ENCODE measurements at regions not wholly inside any gene's neighbourhood (a gene's known extent, or its start where the extent isn't known, plus 50 kb on each side); places are given as distances from the start of the nearest gene placed in this dataset.

DNA sequence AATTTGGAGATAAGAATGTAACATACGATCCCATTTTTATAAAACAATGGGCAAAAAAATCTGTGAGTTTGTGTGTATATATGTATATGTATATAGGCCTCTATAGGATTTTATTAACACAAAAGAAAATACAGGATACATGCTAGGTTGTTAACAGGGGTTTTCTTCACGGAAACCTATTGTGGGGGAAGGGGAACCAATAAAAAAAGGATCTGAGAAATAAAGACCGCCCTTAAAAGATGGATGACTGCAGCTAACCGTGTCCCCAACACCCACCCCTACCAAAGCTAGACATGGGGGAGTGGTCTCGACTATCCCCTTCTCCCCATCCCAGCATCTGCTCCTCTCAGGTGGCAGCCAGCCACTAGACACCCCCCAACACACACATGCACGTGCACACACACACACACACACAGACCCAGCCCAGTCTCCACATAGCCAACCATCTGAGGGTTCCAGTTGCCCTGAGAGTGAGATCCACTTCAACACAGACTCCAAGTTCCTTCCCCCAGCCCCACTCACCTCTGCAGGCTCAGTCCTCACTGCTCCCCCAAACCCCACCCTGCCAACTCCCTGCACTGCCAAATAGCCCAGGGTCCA lies 132.9 kb downstream of the TPRA1 start:
- no peak for DNase-seq

DNA sequence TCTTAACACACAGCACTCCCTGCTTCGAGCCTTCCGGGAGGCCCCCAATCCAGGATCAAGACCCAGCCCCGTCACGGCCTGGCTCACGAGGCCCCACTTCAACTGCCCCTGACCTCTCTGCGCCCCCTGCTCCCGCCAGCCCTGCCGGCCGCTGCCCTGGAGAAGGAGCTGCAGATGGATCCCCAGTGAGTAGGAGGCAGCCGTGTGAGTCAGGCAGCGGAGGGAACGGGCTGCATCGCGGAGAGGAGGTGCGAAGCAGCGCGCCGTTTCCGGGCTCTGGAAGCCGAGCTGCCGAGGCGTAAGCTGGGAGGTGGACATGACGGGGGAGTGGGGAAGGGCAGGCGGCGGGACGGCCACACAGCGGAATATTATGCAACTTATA lies 133.4 kb downstream of the TPRA1 start:
- DNase-seq, result no peak

DNA sequence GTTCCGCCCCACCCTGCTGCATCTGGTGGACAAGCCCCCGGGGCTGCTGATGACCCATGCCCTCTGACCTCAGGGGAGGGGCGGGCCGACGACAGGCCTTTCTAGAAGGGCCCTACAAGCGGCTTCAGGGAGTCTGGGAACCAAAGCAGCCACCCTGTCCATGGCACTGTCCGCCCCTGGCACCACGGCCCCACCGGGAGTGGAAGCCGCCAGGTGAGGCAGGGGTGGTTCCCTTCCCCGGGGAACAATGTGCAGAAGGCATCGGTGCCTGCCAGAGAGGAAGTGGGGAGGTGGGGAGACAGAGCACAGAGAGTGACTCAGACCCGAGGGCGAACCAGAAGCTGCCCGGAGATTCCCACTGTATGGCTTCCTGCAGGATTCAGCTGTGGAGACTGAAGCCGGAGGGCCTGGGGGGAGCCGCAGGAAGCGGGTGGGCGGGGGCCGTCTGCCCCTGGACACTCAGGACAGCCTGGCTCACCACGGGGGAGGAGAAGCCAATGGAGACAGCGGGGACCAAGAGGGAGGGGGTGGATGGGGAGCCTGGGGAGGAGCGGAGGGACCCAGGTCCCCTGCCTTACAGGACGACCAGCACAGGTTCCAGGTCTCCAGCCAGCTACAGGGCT lies 134.0 kb downstream of the TPRA1 start:
- no peak for DNase-seq

DNA sequence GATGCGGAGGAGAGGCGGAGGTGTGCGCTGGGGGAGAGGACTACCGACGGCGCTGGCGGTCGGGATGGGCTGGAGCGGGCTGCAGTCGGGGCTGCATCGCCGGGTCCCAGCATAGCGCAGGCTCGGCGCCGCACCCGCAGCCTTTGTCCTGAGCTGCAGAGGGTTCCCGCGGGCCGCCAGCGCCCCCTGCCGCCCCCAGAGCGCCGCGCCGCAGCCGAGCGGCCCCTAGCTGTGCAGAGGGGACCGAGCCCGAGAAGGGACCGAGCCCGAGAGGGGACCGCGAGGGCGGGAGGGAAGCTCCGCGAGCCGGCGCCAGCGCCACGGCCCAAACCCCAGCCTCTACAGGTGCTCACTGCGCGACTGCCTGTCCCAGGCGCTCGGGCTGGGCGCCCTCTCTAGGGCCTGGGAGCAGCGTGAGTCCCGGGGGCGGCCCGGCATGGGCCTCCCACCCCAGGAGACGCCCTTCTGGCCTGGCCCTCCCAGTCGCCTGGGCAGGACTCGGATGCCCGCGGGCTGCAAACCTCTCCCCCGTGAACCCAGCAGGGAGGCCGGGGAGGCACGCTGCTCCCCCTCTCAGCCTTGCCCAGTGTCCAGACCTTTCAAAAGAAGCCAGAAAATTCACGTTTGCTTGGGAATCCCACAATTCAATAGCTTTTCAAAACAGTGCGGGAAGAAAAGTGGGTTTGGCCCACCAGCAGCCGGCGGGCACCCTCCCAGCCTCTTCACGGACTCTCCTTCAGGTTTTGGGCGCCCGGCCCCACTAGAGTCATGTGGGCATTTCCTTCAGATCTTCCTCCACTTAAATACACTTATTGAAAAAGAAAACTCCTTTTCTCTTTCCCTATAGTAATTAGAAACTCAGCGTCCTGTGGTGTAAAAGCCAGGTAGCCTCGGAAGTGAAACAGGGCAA lies 134.7 kb downstream of the TPRA1 start:
- DNase-seq, result peak; percentile 33

DNA sequence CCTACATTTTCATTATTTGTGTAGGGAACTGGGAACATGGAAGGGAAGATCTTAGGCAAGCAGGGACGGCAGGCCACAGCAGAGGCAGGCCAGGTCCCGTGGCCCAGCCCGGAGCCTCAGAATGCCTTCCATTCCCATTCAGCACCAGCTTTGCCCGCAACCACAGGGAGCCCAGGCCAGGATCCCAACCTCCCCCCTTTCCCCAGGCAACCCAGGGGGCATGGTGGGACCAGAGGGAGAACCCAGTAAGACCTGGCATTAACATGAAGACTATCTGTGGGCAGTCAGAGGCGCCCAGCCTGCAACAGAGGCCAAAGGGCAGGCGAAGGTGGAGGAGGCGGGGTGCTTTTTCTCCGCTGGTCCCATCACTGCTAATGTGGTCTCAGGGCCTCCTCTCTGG lies 135.6 kb downstream of the TPRA1 start:
- DNase-seq, result no peak

DNA sequence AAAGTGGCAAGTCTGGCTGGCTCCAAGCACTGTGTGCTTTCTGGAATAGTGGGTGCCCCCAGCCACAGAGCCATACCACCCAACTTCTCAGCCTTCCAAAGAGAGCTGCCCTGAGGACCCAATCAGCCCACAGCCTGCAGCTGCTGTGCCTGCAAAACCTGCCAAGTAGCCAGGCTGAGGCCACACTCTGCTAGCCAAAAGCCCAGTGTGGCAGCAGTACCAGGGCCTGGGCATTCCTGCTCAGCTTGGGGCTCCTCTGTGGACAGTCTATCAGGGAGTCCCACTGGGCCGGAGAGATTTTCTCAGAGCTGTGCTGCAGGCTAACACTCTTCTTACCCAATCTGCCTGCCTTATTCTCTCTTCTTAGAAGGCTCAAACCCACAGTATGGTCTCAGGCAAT lies 136.5 kb downstream of the TPRA1 start:
- DNase-seq, result no peak

DNA sequence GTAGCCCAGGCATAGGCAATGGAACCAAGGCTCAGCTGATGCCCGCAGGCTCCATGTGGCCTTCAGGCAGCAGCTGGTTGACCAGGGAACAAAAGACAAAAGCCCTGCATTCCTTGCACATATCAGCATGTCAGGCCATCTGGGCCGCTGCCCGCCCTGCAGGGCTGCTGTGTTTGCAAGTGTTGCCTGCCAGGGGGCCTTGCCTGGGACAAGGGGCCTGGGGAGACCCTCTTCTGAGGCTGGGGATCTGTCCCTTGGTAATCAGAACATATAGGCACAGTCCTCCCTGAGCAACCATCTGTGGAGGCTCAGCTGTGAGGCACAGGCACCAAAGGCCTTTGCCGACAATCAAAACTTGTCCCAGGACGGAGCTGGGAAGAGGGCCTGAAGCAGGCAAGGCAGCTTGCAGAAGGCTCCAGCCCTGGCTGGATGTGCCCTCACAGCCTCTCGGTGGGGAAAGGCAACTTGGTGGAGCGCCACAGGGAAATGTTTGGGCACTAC lies 138.2 kb downstream of the TPRA1 start:
- DNase-seq, result no peak

DNA sequence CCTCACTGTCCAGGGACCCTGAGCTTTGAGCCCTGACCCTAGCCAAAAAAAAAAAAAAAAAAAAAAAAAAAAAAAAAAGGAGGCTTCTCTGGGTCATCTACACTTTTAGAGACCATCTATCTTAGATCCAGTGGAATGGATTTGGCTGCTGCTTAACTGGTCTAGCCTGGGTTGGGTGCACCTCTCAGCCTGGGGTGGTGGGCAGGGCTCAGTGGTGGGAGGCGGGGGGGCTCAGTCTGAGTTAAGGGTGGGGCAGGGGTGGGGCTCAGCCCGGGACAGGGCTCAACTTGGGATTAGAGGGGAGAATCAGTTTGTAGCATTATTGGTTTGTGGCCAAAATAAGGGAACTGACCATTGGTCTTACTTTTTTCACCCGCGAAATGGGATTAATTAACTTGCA lies 139.2 kb downstream of the TPRA1 start:
- no peak for DNase-seq

DNA sequence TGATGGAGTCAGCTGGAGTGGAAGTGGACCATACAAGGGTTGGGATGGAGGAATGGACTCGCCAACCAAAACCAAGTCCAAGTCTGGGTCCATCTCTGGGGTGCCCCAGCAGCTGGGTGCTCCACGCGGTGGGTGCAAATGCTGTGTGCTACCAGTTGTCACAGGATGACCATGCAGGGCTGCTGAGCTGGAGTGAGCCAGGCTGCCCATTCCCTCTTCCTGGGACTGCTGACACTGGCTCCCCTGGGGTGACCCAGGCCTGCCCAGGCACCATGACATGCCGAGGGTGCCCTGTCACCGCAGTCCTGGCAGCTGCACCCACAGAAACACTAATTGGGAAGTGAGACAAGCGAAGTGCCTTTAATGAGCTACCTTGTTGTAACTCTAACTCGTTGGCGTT lies 140.2 kb downstream of the TPRA1 start:
- no peak for DNase-seq

DNA sequence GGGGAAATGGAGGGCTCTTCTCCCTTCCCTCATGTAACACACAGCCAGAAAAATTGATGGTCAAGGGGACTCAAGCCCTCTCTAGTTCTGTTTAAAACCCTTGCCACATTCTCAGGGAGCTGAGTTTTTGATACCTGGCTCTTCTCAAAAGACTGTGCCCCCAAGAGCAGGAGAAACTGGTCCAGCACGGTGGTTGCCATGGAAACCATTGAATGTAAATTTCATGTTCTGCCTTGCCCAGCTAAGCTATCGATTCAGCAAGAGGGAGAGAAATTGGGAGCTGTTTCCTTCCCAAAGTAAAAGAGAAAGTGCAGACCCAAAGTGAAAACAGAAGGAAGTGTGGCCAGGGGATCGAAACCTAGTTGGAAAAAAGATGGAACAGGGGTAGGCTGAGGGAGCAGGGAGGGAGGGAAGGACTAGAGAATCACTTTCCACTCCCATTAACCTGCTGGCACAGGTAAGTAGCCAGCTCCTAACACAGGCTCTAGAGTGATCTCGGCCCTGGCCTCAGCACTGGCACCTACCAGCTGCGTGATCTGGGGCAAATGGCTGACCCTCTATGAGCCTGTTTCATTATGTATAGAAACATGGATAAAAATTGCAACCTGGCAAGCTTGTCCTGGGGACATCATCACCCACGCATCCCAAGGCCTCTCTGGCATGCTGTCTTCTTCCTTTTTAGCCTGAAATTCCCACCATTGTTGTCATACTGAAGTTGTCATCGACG lies 140.9 kb downstream of the TPRA1 start:
- no peak for DNase-seq

DNA sequence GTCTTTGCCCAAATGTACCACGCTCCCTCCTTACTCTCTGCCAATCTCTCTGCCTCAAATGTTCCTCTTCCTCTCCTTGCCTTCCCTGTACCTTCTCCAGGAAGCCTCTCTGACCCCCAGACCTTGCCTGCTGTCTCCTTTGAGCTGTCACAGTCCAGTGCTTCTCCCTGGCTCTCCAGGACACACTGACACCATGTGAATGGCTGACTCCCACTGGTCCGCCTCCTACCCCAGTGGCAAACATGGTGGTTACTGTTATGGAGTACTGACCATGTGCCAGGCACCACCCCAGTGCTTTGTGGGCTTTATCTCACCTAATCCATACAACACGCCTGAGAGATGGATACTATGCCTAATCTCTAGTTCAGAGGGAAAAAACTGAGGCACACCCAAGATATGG lies 141.9 kb downstream of the TPRA1 start:
- DNase-seq, result no peak

DNA sequence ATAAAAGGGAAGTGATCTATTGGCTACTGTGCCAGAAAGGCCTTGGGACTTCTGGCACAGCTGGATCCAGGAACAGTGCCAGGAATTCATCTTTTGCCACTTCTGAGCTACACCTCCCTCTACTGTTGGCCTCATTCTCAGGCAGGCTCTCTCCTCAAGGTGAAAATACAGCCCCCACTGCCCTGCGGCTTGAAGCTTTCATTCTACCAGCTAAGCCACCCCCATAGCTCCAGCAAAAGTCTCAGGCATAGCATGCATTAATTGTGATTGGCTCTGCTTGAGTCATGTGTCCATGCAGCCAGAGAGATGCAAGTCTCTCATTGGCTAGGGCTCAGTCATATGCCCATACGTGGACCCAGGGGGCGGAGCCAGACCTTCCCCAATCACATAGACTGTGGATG lies 142.4 kb downstream of the TPRA1 start:
- no peak for DNase-seq

DNA sequence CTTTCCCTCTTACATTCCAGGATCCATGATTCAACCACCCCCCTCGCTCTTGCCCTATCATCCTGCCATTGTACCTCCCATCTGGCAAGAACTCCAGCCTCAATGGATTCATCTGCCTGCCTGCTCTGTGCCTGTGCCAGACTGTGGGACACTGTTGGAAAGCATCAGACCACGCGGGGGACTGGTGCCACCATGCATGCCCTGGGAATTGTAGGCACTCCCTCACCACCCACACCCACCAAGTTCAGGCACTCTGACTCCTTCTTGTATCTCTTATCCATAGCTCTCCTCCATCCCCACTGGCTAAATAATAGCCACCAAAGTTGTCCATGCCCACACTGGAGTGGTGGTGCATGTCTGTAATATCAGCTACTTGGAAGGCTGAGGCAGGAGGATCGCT lies 143.8 kb downstream of the TPRA1 start:
- no peak for DNase-seq

DNA sequence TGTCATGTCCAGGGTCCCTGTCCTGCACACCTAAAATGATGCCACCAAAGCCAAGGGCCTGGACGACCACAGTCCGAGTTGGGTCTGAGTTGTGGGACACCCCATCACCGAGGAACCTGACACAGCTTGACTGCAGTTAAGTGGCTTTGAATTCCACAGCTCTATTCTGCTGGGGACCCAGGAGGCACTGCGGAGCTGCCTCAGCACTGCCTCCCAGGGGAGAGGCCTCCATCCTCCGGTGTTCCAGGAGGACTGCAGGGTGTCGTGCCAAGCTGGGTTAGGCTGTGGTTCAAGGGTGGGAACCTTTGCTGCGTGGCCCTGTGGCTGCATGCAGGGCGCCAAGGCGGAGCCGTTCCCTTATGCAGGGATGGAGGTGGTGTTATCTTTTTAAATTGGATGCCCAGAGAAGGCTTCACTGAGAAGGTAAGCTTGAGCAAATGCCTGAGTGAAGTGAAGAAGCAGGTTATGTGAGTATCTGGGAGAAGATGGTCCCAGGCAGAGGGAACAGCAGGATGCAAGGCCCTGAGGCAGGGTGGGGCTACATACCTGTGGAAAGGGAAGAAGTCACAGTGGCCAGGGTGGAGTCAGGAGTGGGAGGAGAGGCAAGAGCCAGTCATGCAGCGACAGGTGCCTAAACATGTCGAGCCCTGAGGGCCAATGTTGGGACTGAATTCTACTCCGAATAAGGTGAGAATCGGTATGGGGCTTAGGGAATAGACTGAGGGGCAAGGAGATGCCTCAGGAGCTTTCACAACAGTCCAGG lies 144.8 kb downstream of the TPRA1 start:
- no peak for DNase-seq

DNA sequence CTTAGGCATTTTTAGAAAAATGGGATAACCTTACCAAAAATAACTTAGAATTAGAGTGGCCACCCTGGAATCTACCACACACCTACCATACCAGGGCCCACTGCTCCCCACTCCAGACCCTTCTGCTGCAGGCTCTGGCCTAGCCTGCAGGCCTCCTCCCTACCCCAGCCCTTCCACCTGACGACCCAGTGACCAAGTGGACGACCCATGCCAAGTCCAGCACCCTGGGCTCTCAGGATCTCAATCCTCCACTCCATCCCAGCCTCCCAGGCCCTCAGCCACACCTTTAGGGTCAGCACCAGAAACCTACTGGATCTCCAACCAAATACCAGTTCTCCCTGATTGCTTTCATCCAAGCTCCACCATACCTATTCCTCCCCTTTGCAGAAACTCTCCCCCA lies 145.8 kb downstream of the TPRA1 start:
- DNase-seq, result no peak

DNA sequence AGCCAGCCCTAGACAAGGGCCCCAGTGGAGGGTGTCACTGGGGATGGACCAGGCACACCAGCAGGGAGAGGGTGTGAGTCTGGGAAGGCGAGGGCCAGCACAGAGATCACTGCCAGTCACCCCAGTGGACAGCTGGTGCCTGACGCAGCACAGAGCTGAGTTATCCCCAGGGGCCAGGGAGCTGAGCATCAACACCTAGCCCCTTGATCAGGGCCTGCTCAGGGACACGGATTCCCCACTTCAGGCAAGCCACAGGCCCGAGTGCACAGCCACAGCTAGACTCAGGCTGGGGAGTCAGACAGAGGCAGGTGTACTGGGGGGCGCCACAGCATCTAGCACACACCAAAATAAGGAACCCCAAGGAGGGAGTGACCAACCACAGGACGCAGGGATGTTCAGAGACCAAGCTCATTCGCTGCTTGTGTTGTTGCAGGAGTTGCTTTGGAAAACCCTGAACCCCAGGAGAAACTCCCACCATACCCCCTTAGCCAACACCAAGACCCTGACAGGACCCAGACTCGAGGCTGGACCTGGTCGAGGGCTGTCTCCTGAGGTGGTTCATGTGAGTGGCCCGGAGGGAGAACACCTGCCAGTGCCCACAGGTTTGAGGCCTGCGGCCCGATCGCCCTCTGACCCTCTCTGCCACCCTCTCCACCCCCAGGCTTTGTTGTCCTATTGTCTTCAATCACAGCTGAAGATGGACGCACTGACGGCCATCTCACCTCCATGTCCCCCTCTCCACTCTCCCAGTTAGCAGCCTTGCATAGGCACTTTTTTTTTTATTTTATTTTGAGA lies 146.8 kb downstream of the TPRA1 start:
- DNase-seq, result no peak

DNA sequence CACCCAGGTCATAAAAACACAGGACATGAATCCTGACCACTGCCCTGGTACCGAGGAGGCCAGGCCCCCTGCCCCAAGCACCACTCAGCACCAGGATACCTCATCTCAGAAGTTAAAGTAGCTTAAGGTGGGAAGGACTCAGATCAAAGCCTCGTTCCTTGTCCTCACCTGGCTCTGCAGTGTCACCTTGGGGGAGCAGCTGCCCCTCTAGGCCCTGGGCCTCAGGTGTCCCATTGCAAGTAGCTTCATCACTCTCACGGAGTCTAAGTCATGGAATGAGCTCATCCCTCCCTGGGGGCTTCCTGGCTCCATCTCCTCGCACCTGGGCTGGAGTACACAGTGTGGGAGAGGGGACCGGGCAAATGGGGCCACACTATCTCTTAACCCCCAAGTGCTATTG lies 148.0 kb downstream of the TPRA1 start:
- DNase-seq, result no peak

DNA sequence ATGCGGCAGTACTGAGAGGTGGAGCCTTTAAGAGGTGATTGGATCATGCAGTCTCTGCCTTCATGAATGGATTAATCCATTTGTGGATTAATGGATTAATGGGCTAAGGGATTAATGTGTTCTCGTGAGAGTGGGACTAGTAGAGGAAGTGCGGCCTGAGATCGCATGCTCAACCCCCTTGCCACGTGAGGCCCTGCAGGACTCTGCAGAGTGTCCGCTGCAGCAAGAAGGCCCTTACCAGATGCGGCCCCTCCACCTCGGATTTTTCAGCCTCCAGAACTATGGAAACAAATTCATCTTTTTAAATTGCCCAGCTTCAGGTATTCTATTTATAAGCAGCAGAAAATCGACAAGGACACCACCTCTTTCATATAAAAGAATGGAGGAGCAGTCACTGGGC lies 148.8 kb downstream of the TPRA1 start:
- DNase-seq, result no peak

DNA sequence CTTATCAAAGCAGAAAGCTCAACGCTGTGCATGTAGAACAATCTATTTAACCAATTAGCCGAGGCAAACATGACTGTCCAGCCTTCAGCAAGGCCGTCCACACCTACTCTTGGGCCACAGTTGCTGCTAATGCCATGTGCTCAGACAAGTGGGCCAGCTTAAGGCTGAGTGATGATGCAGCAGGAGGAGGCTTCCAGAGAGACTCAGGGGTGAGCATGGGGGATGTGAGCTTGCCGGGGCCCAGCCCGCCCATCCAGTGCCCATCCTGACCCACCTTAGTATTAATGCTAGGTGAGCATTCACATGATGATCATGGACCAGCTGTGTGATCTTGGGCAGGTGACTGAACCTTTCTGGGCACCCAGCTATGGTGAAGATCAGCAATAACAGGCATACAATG lies 150.1 kb downstream of the TPRA1 start:
- no peak for DNase-seq

DNA sequence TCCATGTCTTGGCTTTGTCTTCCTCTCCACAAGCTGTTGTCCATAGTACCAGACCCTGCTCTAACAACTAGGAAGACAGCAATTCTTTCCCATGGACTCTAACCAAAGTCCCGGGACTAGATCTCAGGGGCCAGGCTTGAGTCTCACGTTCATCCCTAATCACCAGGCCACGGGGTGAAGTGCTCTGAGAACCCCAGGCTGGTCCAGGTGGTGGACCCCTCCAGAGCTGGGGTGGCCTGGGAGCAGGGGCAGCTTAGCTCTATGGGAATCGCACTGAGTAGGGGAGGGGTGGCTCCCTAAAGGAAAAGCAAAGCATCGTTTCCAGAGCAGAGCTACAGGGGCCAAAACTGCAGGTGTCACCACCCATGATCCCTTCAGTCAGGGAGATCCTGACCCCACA lies 150.9 kb downstream of the TPRA1 start:
- DNase-seq, result no peak

DNA sequence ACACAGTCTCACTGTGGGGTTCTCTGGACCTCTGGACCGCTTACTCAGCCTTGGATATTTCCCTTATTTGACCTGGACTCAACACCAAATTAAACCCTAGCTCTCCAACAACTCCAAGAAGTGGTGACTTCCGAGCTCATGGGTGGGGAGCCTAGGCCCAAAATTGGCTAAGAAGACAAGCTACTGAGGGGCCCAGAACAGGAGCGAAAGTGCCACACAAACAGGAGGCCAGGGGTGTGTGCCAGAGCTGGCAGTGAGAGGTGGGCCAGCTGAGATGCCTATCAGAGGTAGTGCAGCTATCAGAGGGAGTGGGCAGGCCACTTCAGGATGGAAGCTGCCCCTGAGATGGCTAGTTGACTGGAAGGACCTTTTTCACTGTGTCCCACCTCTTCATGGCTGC lies 151.1 kb upstream of the PRR20G start:
- DNase-seq, result no peak

DNA sequence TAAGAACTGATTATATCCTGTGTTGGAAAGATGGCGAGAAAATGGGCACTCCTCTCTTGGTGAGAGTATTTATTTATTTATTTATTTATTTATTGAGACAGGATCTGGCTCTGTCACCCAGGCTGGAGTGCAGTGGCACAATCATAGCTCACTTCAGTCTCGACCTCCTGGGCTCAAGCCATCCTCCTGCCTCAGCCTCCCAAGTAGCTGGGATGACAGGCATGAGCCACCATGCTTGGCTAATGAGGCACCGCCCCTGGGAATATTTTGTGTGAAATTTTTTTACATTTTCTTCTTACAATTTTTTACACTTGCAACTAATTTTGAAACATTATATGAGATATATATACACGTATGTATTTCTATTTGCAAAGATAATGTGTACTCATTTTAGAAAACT lies 150.5 kb upstream of the PRR20G start:
- DNase-seq, result no peak
